HG03469 (cell line): ENCODE measurements at regions not wholly inside any gene's neighbourhood (a gene's known extent, or its start where the extent isn't known, plus 50 kb on each side); places are given as distances from the start of the nearest gene placed in this dataset.
"Not testable (repeated sequence)": the region's sequence is repeated elsewhere in the genome, so short reads cannot be mapped to it uniquely, and the experiment has no call there.

ENCODE experiments used
- ATAC-seq: cut with Tn5 transposase; IDR thresholded peaks from one replicate; pipeline ENCODE4 v1.9.1; 2021; ENCODE audit warnings: mild to moderate bottlenecking, moderate library complexity, moderate number of reproducible peaks; ENCODE audit not compliant: unreplicated experiment

GRCh38 chr1:172795741-172796140, 136.8 kb downstream of the FASLG start:
- no peak for ATAC-seq

GRCh38 chr1:172799804-172800203, 140.9 kb downstream of the FASLG start:
- not testable (repeated sequence) for ATAC-seq

GRCh38 chr1:172801771-172802322, 142.9 kb downstream of the FASLG start:
- ATAC-seq, result no peak

DNA sequence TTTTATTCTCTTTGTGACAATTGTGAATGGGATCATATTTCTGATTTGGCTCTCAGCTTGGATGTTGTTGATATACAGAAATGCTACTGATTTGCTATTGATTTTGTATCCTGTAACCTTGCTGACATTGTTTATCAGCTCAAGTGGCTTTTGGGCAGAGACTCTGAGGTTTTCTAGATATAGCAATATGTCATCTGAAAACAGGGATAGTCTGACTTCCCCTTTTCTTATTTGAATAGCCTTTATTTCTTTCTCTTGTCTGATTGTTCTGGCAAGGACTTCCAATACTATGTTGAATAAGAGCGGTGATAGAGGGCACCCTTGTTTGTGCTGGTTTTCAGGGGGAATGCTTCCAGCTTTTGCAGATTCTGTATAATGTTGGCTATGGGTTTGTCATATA, 150.8 kb downstream of the FASLG start:
- ATAC-seq, result no peak

GRCh38 chr1:172810480-172811175, 151.7 kb downstream of the FASLG start:
- no peak for ATAC-seq

DNA sequence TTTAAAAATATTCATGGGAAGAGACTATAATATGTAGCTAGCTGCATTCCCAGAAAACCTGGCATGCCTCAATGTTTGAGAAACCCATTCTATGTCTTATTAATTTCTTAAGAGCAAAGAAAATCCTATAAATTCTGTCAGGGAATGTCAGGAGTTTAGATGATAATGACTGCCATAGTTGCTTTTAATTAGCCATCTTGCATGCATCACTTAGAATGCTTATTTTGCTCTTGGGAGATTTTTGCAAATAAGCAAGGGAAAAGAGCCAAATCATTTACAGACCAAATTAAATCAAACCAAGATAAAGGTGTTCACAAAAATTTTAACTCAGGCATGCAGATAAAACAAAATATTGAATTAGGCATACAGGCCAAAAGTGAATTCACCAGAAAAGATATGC, 152.8 kb downstream of the FASLG start:
- ATAC-seq, result no peak

DNA sequence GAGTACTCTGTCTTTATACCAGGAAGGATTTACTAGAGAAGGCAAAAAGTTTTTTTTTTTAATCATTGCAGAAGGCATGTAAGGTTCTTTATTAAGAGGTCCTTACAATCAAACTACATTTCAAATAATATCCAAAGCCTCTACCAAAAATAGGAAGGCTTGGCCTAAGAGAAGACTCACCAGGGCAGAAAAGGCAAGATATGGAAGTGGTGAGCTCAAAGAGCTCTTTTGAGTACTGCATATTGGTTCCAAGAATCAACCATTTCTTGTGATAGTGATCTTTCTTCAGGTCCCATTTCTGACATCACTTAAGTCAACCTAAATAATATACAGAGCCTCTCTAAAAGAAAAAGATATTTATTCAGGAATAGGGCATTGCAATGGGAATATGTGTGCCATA, 153.2 kb downstream of the FASLG start:
- no peak for ATAC-seq

GRCh38 chr1:172813330-172813729, 154.4 kb downstream of the FASLG start:
- ATAC-seq, result no peak

DNA sequence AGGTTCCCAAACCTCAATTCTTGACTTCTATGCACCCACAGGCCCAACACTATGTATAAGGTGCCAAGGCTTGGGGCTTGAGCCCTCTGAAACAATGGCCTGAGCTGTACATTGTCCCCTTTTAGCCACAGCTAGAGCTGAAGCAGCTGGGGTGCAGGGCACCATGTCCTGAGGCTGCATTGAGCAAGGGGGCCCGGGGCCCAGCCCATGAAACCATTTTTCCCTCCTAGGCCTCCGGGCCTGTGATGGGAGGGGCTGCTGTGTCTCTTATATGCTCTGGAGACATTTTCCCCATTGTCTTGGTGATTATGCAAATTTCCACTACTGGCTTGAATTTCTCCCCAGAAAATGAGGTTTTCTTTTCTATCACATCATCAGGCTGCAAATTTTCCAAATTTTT, 155.5 kb downstream of the FASLG start:
- no peak for ATAC-seq

DNA sequence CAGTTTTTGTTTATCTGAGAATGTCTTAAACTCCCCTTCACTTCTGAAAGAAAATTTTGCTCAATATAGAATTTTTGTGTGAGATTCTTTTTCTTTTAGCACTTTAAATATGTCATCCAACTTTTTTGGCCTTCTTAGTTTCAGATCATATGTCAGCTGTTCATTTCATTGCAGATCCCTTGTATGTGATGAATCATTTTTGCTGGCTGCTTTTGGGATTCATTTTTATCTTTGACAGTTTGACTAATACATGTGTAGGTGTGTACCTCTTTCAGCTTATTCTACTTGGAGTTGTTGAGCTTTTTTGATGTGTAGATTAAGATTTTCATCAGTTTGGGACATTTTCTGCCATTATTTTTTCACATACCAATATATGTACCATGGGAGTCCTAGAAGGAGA, 156.8 kb downstream of the FASLG start:
- ATAC-seq, result no peak

- peak; percentile 83 for ATAC-seq
Measured at GRCh38 chr1:172818841-172819527, 160.1 kb downstream of the FASLG start.

GRCh38 chr1:172820475-172821158, 161.7 kb downstream of the FASLG start:
- no peak for ATAC-seq

DNA sequence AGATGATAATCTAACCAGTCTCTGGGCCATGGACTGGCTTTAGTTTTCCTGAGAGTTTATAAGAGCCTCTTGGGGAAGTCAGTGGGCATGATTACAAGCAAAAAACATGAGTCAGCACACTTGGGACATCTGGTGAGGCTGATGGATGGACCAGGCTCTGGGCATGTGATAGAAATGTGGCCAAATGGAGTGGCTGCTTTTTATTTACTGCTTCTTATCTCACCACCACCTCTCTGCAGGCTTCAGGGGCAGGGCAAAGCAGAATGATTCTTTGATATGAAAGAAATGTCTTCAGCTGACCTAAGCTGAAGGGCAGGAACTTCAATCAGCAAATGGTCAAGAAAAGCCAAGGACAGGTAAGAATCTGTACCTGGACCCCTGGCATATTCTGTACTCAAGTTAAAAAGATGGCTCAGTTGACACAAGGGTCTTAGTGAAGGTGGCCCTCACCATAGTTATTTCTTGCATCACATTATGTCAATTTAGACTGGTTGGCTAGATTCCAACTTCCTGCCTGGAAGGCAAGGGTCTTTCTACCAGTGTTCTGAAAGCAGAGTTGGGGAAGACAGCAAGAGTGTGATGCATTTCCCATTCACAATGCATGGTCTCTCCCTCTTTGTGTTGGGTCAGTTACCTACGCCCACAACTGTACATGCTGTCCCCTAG, 162.8 kb downstream of the FASLG start:
- ATAC-seq, result no peak

GRCh38 chr1:172822886-172823285, 164.0 kb downstream of the FASLG start:
- no peak for ATAC-seq

DNA sequence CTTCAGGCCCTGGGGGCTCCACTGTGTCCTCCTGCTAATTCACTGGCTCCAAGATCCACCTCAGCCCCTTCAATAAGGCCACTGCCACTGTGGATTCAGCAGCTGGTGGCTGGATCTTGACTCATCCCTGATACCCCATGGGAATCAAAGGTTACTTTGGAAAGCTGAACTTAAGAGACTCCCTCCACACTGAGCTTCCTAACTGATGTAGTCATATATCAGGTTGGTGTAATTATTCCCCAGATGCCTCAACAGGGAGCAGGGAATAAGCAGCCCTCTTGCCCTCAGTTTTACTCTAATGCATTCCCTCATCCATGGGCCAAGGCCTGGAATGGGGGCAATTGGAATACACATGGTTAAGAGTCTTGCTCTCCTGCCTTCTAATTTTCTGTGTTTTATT, 164.6 kb downstream of the FASLG start:
- no peak for ATAC-seq

- no peak for ATAC-seq
Measured at GRCh38 chr1:172824209-172824608, 165.3 kb downstream of the FASLG start.

DNA sequence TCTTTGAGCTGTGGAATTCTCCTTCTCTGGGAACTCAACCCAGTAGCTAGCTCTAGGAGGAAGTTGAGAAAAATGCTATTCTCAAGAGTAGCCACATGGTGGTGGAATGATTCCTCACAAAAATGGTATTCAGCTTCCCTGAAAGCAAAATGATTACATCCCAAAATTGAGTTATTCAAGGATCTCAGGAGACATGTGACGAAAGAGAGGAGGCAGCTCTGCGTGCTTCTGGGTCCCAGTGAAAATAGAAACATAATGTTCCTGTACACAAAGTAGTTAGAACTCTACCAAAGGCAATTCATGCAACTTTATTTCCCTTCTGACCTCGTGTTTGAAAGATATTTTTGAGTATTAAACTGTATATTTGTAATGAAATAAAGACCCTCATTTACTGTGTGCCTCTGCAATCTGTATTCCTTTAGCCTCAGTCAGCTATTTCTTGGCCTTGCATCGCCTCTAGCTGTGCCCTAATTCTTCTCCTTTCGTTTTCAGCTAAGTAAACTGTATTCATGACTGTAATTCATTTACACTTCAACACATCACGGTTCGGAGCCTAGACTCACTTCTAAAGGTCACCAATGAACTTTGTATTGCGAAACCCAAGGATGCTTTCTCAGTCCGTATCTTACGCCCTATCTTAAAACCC, 167.3 kb downstream of the FASLG start:
- ATAC-seq, result no peak

DNA sequence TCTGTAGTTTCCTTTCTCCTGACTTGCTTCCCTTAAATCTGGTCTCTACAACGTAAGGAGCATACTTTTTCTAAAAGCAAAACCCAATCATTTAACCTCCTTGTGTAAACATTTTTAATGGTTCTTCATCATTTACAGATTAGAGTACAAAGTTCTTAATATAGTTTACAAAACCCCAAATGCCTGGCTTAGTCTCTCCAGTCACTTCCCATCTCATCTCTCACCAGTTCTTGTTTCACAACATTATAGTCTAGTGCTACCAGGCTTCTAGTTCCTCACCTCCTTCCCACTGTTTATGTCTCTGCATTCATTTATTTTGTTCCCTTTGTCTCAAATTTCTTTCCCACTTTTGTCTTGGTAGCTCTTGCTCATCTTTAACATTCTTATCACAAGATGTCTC, 168.4 kb downstream of the FASLG start:
- no peak for ATAC-seq

GRCh38 chr1:172827841-172828240, 168.9 kb downstream of the FASLG start:
- no peak for ATAC-seq

DNA sequence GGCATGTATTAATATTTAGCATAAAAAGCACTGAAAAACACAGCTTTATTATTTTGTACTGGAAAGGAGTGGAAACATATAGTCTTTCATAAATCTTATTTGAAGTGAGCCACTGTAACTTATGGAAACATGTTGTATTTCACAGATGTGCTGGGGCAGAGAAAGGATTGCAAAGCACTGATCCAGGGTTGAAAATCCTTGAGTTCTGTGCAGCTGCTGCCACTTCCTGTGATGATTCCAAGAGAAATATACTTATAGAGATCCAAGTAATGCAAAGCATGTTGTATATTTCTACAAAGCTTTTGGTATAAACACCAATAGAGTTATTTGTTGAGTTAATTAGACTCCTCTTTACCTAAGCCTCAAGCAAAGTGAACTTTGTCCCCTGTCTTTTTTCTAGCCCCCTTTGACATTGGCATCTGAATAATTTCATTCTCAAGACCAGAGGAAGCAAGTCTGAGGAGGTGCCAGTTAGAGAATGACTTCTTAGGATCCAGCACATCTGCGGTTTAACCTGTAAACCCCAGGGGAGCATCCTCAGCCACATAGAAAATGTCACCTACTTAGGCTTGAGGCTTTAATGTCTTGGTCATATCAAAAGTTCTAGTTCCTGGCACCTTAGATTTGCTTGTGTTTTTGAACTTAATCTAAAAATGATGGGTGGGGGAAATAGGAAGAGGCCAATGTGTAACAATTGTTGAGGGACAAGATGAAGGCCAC, 173.3 kb downstream of the FASLG start:
- no peak for ATAC-seq
